Mammary epithelial cell (primary cell): ENCODE measurements at regions not wholly inside any gene's neighbourhood (a gene's known extent, or its start where the extent isn't known, plus 50 kb on each side); places are given as distances from the start of the nearest gene placed in this dataset.

Experiments
- EZH2 ChIP-seq: IDR thresholded peaks from 2 replicates; pipeline ENCODE4 v1.6.1; 2012; ENCODE audit warnings: low read length, inconsistent platforms, borderline replicate concordance
- TF ChIP-seq, protein P1 (sequence below), 2 donors: IDR thresholded peaks in 1 of 2; conservative IDR thresholded peaks in 1 of 2; 2 replicates each; pipeline ENCODE4 v1.5.1; 2011 to 2012; ENCODE audit warnings: inconsistent platforms in 2 of 2, low read length in 2 of 2, mild to moderate bottlenecking in 2 of 2, control low read depth in 1 of 2, low read depth in 1 of 2; ENCODE audit not compliant: insufficient read depth in 1 of 2; ENCODE audit errors: extremely low read depth in 1 of 2

DNA sequence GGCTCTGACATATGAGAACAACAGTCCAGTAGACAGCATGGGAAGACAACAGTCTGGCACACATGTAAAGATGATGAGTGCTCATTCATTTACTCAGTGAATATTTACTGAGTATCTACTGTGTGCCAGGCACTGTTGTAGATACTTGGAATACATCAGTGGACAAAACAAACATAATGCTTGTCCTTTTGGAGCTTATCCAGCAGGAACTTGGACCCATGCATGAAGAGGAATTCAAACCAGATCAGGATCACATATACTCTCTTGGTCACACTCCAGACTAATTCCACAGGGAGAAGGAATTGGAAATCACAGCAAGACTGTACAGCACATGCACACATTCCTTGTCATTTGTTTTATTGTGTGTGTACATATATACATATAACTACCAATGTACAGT, 217.6 kb upstream of the TTC29 start:
- TF ChIP-seq, protein P1, sequence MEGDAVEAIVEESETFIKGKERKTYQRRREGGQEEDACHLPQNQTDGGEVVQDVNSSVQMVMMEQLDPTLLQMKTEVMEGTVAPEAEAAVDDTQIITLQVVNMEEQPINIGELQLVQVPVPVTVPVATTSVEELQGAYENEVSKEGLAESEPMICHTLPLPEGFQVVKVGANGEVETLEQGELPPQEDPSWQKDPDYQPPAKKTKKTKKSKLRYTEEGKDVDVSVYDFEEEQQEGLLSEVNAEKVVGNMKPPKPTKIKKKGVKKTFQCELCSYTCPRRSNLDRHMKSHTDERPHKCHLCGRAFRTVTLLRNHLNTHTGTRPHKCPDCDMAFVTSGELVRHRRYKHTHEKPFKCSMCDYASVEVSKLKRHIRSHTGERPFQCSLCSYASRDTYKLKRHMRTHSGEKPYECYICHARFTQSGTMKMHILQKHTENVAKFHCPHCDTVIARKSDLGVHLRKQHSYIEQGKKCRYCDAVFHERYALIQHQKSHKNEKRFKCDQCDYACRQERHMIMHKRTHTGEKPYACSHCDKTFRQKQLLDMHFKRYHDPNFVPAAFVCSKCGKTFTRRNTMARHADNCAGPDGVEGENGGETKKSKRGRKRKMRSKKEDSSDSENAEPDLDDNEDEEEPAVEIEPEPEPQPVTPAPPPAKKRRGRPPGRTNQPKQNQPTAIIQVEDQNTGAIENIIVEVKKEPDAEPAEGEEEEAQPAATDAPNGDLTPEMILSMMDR (conservative IDR thresholded peaks at IDR 0.05 in 1 of 2, IDR thresholded peaks at IDR 0.05 in 1 of 2; ENCODE audit: extremely low read depth in 1 of 2, insufficient read depth in 1 of 2, low read depth in 1 of 2, low read length in 2 of 2) = no peak
- TF ChIP-seq EZH2 = no peak
